LHCN-M2 (cell line): ENCODE measurements at regions not wholly inside any gene's neighbourhood (a gene's known extent, or its start where the extent isn't known, plus 50 kb on each side); places are given as distances from the start of the nearest gene placed in this dataset.
A peak's percentile ranks its signal among the peaks of the same experiment; 100 is the strongest.
"Not testable (repeated sequence)": the region's sequence is repeated elsewhere in the genome, so short reads cannot be mapped to it uniquely, and the experiment has no call there.

Experiments used
- DNase-seq: peaks from one replicate; pipeline ENCODE4 v3.0.0-alpha.2; 2012; ENCODE audit warnings: low read depth

DNA sequence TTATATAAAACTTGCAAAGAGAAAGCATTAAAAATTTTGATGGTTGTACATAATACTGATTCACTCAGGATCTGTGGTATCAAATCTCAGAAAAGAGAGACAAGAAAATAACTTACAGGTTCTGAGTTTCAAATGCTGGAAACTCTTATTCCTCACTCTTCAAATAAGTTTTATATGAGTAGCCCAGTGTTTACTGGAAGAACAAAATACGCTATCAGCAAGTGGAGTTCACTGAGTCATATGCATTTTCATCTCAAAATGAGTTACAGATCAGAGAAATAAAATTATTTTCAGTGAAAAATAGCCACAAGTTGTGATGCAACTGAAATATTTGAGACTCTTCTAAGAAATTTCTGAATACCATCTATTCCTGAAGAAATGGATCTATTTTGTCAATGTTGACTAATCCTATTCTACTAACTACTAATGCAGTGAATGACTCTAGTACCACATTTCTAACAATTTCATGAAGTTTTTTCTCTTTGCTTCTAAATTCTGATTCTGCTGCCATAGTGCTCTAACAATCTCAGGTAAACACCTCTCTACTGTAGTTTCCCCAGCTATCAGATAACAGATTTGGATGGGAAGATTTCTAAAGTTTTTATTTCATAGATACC lies 391.7 kb downstream of the ZEB2 start:
- DNase-seq = no peak

- no peak for DNase-seq
Observed at GRCh38 chr2:144127693-144128092, 392.2 kb downstream of the ZEB2 start.

DNA sequence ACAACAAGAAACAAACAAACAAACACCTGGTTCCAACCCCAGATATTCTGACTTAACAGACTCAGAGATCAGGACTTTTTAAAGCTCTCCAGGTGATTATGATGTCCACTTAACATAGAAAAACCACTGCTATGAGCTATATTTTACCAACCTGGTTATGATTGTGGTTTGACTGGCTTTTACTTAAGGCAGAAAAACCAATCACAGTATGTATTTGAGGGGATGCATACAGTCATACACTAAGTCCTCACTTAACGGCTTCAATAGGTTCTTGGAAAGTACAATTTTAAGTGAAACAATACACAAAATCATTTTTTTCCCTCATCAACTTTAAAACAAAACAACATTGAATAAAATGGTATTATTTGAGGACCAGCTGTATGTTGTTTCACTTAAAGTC lies 393.6 kb downstream of the ZEB2 start:
- DNase-seq = no peak

- no peak for DNase-seq
Observed at GRCh38 chr2:144125751-144126150, 394.2 kb downstream of the ZEB2 start.

DNA sequence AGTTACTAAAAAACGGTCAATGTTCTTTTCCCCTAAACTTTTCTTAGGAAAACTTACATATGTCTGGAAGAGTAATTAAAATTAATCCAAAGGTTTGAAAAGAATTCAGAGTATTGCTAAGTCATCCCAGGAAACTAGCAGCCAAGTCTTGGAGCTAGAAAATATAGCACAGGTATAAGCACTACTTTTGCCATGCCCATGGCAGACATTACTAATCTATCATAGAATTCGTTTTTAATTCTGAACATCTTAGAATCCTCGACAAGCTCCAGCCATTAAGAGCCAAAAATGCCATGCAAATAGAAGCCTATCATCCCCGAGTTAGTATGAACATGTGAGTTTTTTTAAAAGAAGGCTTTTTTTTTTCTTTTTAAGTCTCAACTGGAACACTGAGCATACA lies 395.0 kb downstream of the ZEB2 start:
- DNase-seq = no peak

DNA sequence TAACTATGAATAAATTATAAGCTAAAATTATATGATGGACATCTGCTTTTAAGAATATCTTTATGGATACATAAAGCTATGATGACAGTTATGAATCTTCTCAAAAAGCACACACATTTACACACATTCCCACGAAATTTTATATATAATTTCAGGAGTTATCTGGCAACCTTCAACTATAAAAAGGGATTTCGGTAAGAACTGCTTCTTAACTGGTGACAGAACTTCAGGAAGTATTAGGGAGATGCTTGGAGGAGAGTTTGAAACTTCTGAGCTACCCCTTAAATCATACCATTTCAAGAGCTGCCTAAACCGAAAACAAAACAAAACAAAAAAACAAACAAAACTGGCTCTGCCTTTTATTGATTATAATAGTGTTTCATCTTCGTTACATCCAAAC lies 399.4 kb downstream of the ZEB2 start:
- no peak for DNase-seq

DNA sequence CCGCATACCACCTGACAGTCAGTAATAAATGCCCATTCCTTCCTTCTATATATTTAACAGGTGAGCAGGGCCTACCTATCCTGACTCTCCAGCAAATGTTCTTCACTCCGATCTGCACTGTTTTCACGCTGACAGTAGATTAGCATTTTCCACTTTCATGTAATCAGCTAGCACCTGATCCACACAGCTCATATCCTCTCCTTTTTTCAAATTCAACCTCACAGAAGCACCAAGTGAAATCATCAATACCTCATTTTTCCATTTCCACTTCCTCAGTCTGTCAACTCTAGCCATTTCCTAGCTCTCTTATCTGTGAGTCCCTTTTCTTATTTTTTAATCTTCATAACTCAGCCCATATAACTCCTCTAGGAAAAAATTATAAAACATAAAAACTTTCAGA lies 402.8 kb downstream of the ZEB2 start:
- DNase-seq = no peak

GRCh38 chr2:144115739-144116291 lies 404.1 kb downstream of the ZEB2 start:
- no peak for DNase-seq

DNA sequence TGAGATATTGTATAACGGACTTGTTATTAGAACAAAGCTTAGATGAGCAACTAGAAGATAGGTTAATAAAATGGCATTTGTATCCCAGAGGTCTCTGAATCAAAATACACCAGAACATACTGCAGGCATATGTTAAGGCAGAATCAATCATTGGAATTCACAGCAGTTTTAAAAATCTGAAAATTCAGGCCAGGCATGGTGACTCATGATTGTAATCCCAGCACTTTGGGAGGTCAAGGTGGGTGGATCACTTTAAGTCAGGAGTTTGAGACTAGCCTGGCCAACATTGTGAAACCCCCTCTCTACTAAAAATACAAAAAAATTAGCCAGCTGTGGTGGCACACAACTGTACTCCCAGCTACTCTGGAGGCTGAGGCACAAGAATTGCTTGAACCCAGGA lies 405.2 kb downstream of the ZEB2 start:
- peak; percentile 38 for DNase-seq

DNA sequence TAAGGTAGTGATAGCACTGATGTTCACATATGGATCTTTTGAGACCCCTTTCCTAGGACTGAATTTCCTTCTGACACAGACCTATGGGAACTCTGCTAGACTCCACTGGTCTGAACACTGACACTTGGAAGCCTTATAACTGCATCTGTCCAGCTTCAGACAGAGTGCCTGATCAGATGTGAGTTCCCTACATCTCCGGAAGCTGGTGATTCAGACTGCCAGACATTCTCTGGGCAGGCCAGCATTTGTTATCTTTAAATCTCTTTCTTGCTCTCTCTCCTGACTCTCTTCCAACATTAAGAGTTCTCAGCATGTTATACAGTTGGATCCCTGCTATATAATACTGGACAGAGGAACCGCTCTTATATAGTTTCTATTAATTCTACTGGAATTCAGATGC lies 408.5 kb downstream of the ZEB2 start:
- DNase-seq = peak; percentile 87

DNA sequence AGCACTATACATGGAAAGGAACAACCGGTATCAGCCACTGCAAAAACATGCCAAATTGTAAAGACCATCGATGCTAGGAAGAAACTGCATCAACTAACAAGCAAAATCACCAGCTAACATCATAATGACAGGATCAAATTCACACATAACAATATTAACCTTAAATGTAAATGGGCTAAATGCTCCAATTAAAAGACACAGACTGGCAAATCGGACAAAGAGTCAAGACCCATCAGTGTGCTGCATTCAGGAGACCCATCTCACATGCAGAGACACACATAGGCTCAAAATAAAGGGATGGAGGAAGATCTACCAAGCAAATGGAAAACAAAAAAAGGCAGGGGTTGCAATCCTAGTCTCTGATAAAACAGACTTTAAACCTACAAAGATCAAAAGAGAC lies 413.8 kb downstream of the ZEB2 start:
- not testable (repeated sequence) for DNase-seq

GRCh38 chr2:144102386-144102785 lies 417.5 kb downstream of the ZEB2 start:
- peak; percentile 41 for DNase-seq

DNA sequence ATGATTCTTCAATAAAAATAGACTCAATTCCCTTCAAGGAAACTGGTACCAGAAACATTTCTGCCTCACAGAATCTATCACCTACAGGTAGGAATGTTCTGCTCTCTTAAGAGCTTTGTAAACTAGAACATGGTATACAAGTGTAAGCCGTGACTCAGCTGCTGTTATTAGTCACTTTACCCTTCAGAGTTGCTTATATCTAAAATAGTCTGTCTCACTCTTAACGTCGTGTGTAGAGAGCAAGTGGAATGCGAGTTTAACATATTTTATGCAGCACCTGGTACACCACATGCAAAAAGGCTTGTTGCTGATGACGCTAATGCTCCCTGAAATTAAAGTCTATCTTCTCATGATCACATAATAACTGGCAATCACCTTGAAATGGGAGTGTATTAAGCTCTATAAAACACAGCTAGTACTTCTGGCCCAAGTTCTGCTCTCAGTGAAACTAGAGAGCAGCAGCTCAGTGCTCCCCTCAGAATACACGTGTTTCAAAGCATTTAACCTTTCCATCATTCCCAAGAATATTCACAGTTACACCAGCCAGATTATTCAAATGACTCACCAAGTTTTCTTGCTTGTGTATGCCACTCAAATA lies 420.0 kb downstream of the ZEB2 start:
- peak; percentile 88 for DNase-seq

GRCh38 chr2:144099340-144099739 lies 420.6 kb downstream of the ZEB2 start:
- no peak for DNase-seq

DNA sequence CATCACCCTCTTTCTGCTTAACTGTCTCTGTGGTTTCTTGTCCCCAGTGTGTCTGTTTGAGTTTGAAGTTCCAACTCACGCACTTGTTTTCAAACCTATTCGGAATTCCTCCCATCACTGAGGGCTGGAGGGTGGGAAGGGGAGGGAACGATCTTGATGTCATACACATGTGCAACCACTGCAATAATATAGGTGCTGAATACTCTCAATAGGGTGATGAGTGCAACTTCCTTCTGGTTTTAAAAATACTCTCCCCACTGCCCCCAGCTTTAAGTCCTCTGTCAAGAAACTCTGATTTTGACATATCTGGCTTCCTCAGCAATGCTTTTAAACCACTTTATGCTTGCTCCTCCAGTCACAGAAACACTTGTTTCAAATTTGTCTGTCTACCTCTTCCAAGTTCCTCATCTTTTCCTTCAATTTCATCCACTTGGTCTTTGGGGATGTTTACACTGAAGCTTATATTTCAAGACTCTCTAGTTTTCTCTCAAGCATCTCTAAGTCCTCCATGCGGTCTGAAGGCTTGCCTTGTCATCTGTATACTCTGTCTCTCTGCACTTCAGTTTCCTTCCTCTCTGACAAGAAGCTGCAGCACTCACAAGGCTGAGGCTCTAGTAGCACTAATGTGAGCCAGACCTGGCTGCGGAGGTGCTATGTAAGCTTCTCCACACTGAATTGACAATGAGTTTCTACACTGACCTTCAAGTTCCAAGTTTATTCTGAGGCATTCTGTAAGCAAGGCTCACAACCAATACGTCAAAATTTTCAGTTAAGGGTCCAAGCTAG lies 422.3 kb downstream of the ZEB2 start:
- no peak for DNase-seq

DNA sequence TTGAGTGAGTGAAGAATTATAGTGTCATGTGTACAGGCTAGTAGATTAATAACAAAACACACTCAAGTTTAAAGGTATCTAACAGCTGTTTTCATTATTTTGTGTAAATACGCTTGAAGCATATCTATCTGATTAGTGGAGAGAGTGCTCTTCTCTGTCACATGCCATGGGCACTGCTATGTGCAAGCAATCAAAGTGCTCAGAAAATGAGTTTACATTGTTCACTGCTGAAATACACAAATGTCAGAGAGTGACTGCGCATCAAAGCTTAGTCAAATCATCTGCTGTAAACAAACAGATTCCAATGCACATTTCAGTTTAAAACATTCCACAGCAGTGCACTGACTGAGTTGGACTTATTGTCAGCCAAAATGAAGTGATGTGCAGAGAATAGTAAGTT lies 423.4 kb downstream of the ZEB2 start:
- DNase-seq = no peak

GRCh38 chr2:144094408-144095151 lies 425.3 kb downstream of the ZEB2 start:
- no peak for DNase-seq

- no peak for DNase-seq
Observed at GRCh38 chr2:144091622-144092021, 428.3 kb downstream of the ZEB2 start.

GRCh38 chr2:144088863-144089262 lies 431.1 kb downstream of the ZEB2 start:
- DNase-seq = no peak

DNA sequence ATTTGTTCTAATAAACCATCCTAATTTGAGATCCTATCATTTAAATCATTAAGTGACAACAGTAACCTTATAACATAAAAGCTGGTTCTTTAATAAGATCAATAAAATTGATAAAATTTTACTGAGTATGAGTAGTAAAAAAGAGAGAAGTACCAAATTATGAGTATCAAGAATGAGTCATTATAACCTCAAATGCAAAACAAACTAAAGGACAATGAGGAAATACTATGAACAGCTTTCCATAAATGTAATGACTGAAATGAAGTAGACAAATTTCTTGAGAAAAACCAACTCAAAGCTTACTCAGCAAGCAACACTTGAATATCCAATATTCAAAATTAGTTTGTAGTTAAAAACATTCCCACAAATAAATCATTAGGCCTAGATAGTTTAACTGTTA lies 433.0 kb downstream of the ZEB2 start:
- DNase-seq = peak; percentile 71

GRCh38 chr2:144085016-144085415 lies 434.9 kb downstream of the ZEB2 start:
- no peak for DNase-seq

GRCh38 chr2:144084114-144084661 lies 435.7 kb downstream of the ZEB2 start:
- peak; percentile 98 for DNase-seq
